ENCODE measurements at regions not wholly inside any gene's neighbourhood (a gene's known extent, or its start where the extent isn't known, plus 50 kb on each side); places are given as distances from the start of the nearest gene placed in this dataset.

- ChIA-PET POLR2A (no interaction called here), CTCF (no interaction called here)
- TF ChIP-seq, protein P1, sequence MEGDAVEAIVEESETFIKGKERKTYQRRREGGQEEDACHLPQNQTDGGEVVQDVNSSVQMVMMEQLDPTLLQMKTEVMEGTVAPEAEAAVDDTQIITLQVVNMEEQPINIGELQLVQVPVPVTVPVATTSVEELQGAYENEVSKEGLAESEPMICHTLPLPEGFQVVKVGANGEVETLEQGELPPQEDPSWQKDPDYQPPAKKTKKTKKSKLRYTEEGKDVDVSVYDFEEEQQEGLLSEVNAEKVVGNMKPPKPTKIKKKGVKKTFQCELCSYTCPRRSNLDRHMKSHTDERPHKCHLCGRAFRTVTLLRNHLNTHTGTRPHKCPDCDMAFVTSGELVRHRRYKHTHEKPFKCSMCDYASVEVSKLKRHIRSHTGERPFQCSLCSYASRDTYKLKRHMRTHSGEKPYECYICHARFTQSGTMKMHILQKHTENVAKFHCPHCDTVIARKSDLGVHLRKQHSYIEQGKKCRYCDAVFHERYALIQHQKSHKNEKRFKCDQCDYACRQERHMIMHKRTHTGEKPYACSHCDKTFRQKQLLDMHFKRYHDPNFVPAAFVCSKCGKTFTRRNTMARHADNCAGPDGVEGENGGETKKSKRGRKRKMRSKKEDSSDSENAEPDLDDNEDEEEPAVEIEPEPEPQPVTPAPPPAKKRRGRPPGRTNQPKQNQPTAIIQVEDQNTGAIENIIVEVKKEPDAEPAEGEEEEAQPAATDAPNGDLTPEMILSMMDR (IDR thresholded peaks at IDR 0.05; ENCODE audit: insufficient read depth, low read length, missing control alignments): no peak
- H3K4me3 ChIP-seq (ENCODE audit: low read depth, low read length): no peak overlapping the region
- DNase-seq (ENCODE audit: low read depth, low spot score): no peak
These were observed 162.3 kb downstream of the PCDH7 start for GRCh38 chr4:30882443-30882842.

DNA sequence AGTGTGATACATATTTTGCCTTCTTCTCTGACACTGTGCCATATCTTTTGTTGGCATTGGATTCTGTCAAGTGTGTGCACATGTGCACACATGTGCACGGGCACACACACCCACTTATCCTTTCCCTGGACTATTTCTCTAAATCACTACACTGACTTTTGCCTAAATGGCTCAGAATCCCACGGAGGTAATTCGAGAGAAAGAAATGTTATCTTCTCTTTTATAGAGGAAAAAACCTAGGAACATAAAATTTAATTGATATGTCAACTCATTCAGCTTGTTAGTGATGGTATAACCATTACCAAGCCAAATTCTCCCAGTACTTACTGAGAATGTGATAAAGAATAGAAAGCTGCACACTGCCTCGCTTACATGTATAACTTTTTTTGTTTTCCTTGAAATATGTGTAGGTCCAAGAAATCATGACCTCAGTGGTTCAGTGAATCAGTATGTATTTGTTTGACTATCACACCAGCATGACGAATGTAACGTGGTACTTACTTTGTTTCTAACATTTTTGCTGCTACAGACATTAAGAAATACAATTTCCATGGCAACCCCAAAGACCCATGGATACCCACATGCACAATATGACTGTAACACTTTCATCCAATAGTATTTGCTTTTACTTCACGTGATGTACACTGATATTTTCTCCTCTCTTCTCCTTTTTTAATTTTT lies 163.0 kb downstream of the PCDH7 start:
- TF ChIP-seq, protein P1 (IDR thresholded peaks at IDR 0.05; ENCODE audit: insufficient read depth, low read length, missing control alignments): no peak
- POLR2A ChIA-PET: no interaction called here
- H3K4me3 ChIP-seq (ENCODE audit: low read depth, low read length): no peak overlapping the region
- CTCF ChIA-PET: no interaction called here
- no peak for DNase-seq (ENCODE audit: low read depth, low spot score)

- ChIA-PET POLR2A (no interaction called here), CTCF (no interaction called here)
- no peak overlapping the region for H3K4me3 ChIP-seq (ENCODE audit: low read depth, low read length)
- TF ChIP-seq, protein P1 (IDR thresholded peaks at IDR 0.05; ENCODE audit: insufficient read depth, low read length, missing control alignments): no peak
- no peak for DNase-seq (ENCODE audit: low read depth, low spot score)
These were observed 181.6 kb downstream of the PCDH7 start for GRCh38 chr4:30901461-30902451.

- no peak for DNase-seq (ENCODE audit: low read depth, low spot score)
- H3K4me3 ChIP-seq (ENCODE audit: low read depth, low read length): no peak overlapping the region
- ChIA-PET POLR2A (no interaction called here), CTCF (no interaction called here)
- TF ChIP-seq, protein P1 (IDR thresholded peaks at IDR 0.05; ENCODE audit: insufficient read depth, low read length, missing control alignments): no peak
These were observed 183.5 kb downstream of the PCDH7 start for GRCh38 chr4:30903502-30904214.

DNA sequence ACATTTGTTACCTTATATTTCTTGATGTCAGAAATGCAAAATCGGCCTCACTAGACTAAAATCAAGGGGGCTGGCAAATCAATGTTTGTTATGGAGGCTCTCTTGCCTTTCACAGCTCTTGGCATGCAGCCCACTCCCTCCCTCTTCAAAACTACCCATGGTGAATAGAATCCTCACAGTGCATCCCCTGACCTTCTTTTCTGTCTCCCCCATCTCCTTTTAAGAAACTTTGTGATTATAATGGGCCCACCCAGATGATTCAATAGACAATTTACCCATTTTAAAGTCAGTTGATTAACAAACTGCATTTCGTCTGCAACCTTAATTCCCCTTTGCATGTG lies 184.0 kb downstream of the PCDH7 start:
- H3K4me3 ChIP-seq (ENCODE audit: low read depth, low read length): no peak overlapping the region
- POLR2A ChIA-PET: no interaction called here
- DNase-seq (ENCODE audit: low read depth, low spot score): no peak
- TF ChIP-seq, protein P1 (IDR thresholded peaks at IDR 0.05; ENCODE audit: insufficient read depth, low read length, missing control alignments): no peak
- CTCF ChIA-PET: no interaction called here

DNA sequence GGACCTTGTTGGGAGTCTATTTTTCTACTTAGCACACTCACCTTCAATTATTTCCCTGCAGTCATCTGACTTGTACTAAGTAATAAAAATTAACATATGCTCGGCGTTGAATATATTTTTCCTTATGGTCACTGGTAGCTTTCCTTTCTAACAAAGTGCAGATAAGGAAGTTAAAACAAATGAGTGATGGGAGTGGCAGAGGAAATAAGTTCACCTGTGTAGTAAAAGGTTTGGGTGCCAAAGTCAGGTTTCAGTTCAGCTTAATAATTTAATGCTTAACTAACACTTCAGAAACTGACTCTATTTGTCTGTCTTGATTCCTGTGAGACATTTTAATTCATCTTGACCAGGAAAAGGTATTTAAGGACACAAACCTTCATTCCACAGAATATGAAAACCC lies 184.4 kb downstream of the PCDH7 start:
- ChIA-PET POLR2A (no interaction called here), CTCF (no interaction called here)
- H3K4me3 ChIP-seq (ENCODE audit: low read depth, low read length): no peak overlapping the region
- no peak for DNase-seq (ENCODE audit: low read depth, low spot score)
- TF ChIP-seq, protein P1 (IDR thresholded peaks at IDR 0.05; ENCODE audit: insufficient read depth, low read length, missing control alignments): no peak
